GM18858 (cell line): ENCODE measurements at regions not wholly inside any gene's neighbourhood (a gene's known extent, or its start where the extent isn't known, plus 50 kb on each side); places are given as distances from the start of the nearest gene placed in this dataset.

Experiments used
- ATAC-seq: cut with Tn5 transposase; IDR thresholded peaks from one replicate; pipeline ENCODE4 v1.9.1; 2021; ENCODE audit not compliant: unreplicated experiment

DNA sequence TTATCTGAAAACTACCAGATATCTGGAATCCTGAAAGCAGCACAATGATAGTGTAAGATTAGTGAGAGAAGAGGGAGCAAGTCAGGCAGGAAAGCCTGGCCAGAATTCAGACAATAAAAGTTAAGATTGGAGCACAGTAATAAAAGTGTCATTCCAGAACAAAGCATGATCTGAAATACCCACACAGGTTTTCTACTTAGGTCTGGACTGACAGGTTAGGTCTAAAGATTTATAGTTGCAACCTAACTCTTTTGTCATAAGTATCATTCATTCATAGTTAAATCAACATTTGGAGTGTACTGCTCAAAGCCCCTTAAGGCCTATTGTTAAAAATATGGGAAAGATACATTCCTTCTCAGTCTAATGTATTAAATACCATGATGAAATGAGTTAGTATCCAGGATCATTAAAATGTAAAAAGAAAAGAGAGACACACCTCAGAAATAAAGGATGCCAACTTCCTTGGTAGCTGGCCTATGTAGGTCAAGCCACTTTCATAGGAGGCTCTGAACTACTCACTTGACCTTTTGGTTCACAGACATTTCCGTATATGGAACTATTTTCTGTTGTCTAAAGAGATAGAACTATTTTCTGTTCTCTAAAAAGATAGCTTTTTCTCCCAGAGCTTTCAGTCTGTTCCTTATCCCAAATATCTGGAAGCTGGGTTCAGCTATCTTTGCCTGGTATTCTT lies 105.2 kb downstream of the FAS start:
- ATAC-seq, result no peak

- ATAC-seq, result no peak
Measured at GRCh38 chr10:89093728-89094127, 103.1 kb downstream of the FAS start.

- no peak for ATAC-seq
Measured at GRCh38 chr10:89092981-89093380, 102.4 kb downstream of the FAS start.

- ATAC-seq, result no peak
Measured at GRCh38 chr10:89092439-89092838, 101.8 kb downstream of the FAS start.

GRCh38 chr10:89091496-89091895 lies 100.9 kb downstream of the FAS start:
- ATAC-seq, result no peak

DNA sequence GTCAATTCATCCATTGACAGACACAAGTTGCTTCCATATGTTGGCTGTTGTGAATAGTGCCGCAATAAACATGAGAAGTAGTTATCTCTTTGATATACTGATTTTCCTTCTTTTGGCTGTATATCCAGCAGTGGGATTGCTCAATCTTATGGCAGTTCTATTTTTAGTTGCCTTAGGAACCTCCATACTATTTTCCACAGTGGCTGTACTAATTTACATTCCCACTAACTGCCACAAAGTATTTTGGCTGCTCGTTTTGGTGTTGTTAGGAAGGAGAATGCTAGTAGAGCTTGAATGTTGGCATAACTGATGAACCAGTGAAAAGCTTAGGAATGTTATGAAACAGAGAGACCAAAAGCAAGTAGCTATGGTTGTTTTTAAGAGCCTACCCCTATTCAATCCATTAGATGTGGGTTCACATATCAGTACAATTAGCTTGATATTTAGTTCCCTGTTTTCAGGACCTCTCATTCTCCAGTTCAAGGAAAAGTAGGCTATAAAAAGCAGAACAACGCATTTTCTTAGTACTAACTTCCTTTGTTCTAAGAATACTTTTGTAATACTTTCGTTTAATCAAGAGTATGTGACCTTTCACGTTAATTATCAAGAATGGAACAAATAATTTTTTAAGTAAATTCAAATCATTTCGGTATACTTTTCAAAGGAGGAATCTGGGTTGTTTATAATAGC lies 100.3 kb downstream of the FAS start:
- no peak for ATAC-seq

GRCh38 chr10:89086801-89087521 lies 96.4 kb downstream of the FAS start:
- no peak for ATAC-seq

DNA sequence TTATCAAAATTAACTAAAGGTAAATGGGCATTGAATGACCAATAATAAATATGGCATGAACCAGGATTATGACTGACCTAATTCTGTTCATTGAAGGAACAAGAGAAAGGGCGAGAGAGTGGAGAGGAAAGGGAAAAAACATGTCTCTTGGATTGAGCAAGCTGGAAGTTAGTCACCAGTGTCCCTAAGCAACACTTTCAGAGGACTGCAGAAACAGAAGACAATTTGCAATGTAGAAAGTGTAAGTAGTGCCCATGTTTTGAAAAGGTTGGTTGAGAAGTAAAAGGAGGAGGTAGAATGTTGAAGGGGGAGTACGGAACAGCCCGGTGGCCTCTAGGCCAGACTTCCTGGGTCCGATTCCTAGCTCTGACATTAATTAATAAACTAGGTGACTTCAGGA lies 94.6 kb downstream of the FAS start:
- ATAC-seq, result no peak

GRCh38 chr10:89082086-89082485 lies 91.5 kb downstream of the FAS start:
- ATAC-seq, result no peak

DNA sequence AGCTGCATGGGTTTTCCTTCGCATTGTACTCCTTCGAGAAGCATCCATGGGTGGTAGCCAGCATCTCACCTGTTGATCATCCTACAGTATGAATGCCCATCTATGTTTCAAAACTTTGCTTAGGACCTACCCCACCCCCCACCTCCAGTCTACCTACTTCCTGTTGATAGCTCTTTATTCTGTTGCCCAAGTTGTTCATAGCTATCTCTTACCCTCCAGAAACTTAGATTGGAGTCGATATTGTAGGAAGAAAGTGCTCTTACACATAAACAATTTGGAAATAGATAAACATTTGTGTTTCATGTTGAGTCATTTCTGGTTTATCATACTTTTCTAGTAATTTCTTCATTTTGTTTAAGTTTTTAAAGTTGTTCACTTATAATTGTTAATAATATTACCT lies 90.1 kb downstream of the FAS start:
- no peak for ATAC-seq

DNA sequence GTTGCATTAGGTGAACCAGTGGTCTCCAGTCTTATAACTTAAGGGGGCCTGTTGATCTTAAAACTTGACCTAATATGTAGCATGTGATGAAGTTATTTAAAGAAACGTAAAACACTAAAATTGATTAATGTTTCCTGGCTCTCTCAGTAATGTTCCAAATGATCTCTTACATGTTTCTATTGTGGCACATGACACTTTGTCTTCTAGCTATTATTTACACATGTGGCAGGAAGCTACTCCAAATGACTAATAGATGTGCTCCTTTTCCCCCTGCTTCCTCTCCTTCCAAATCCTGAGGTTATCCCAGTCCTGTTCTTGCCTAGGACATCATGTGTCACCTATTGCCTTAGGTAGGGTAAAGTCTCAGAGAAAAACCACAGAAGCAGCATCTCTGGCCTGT lies 89.4 kb downstream of the FAS start:
- no peak for ATAC-seq

GRCh38 chr10:89078724-89079672 lies 88.4 kb downstream of the FAS start:
- ATAC-seq, result no peak

GRCh38 chr10:89076120-89076519 lies 85.5 kb downstream of the FAS start:
- no peak for ATAC-seq

DNA sequence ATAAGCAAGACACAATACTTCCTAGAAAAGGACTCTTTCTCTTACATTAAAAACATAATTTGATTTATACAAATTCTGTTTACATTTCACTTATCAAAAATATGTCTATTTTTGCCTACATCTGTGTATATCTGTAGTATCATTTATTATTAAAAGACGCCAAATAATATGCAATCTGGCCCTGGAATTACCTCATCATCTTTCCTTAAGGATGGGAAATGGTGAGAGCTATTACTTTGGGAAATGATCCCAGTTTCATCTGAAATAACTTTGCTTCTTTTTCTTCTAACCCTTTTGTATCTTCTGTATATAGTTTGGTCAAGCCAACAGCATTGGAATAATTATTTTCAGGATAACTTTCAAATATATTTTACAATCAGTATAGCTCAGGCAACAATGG lies 85.0 kb downstream of the FAS start:
- no peak for ATAC-seq

- no peak for ATAC-seq
Measured at GRCh38 chr10:89074120-89074519, 83.5 kb downstream of the FAS start.

DNA sequence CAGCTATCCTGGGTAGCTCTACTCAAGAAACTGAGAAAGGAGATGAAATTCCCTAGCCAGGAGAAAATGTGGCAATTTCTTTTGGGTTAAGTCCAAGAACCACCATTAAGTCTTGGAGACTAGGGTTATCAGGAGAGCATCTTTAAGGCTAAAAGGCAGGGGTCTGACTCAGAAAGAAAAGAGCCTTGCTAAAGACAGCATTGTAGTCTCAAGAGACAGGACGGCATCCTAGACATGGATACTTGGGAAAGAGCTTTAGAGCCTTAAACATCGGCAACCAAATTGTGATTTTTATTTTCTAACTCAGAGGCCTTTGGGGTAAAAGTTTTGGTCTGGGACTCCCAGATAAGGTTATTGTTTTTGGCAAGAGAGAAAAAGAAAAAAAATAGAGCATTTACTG lies 83.1 kb downstream of the FAS start:
- no peak for ATAC-seq

- ATAC-seq, result no peak
Measured at GRCh38 chr10:89069589-89069988, 79.0 kb downstream of the FAS start.
